HCT116 (cell line): ENCODE measurements at regions not wholly inside any gene's neighbourhood (a gene's known extent, or its start where the extent isn't known, plus 50 kb on each side); places are given as distances from the start of the nearest gene placed in this dataset.

Experiments used
- ATAC-seq: fragments of 200-7000 bp; cut with Tn5 transposase; 2 replicates; pipeline ENCODE4 v1.9.1; 2020; ENCODE audit warnings: mild to moderate bottlenecking, moderate library complexity
- BruUV-seq: library from RNA; stranded (reverse); fragments of 400-500 nt; replicated peaks from 2 replicates; lab custom pipeline; 2021; lab: Mats Ljungman, UMichigan
- CTCF ChIA-PET: fragments of 300-600 bp; sonication (Branson Sonifier 250); formaldehyde crosslinking; loops from one replicate; lab custom pipeline; 2021; ENCODE audit warnings: antibody characterized with exemption; lab: Charles Lee
- POLR2A ChIA-PET: fragments of 300-600, 350-600 bp; sonication (Branson Sonifier 250); formaldehyde crosslinking; loops from one replicate; lab custom pipeline; 2021; ENCODE audit warnings: antibody characterized with exemption; lab: Charles Lee
- RAD21 ChIA-PET, 2 experiments: fragments of 300-600 bp; sonication (Branson Sonifier 250); formaldehyde crosslinking; loops; one replicate each; lab custom pipeline; 2023; ENCODE audit warnings: low total read pairs in 2 of 2; ENCODE audit not compliant: uncharacterized antibody in 2 of 2, unreplicated experiment in 2 of 2, low non-redundant PET in 1 of 2; lab: Charles Lee
- DNase-seq: peaks from one replicate; pipeline ENCODE4 v3.0.0-alpha.2; 2010; ENCODE audit warnings: low read depth, low spot score
- H2AFZ ChIP-seq: fragments of 200-600 bp; shearing (Covaris generic), sonication (generic); 2 replicates; pipeline ENCODE4 v1.6.1; 2017; ENCODE audit warnings: low read depth, mixed run types, mixed read lengths, antibody characterized with exemption, low read length; ENCODE audit not compliant: poor library complexity, severe bottlenecking
- H3K27ac ChIP-seq: 2 replicates; pipeline ENCODE4 v1.5.1; 2012; ENCODE audit warnings: low read depth, low read length
- H3K27me3 ChIP-seq: fragments of 200-600 bp; sonication (generic); 2 replicates; pipeline ENCODE4 v1.6.1; 2016; ENCODE audit warnings: mixed run types, low read length, mixed read lengths; ENCODE audit not compliant: insufficient read depth
- H3K36me3 ChIP-seq, 2 experiments: fragments of 200-500 bp in 1 of 2; fragments of 200-600 bp in 1 of 2; sonication (Bioruptor generic) in 1 of 2; sonication (generic) in 1 of 2; 2 replicates each; pipeline versions ENCODE4 v1.5.1 to v1.6.1; 2014 to 2016; ENCODE audit warnings: low read length in 2 of 2, inconsistent platforms in 1 of 2, mixed read lengths in 1 of 2, mixed run types in 1 of 2; ENCODE audit not compliant: insufficient read depth in 2 of 2, control insufficient read depth in 1 of 2
- H3K4me1 ChIP-seq, 2 experiments: fragments of 200-600 bp in 1 of 2; sonication (generic) in 1 of 2; 2 replicates each; pipeline versions ENCODE4 v1.5.1 to v1.6.1; 2012 to 2017; ENCODE audit warnings: low read length in 2 of 2, inconsistent platforms in 1 of 2, mild to moderate bottlenecking in 1 of 2, mixed read lengths in 1 of 2, mixed run types in 1 of 2, moderate library complexity in 1 of 2; ENCODE audit not compliant: insufficient read depth in 2 of 2, control insufficient read depth in 1 of 2
- H3K4me2 ChIP-seq: fragments of 200-600 bp; sonication (generic); 2 replicates; pipeline ENCODE4 v1.6.1; 2017; ENCODE audit warnings: mixed run types, low read length, mixed read lengths
- H3K4me3 ChIP-seq, 2 experiments: fragments of 200-600 bp in 1 of 2; sonication (generic) in 1 of 2; replicated peaks in 1 of 2; 2 replicates each; pipeline ENCODE4 v1.5.1; 2011 to 2016; ENCODE audit warnings: low read length in 2 of 2, control low read depth in 1 of 2, low read depth in 1 of 2, mild to moderate bottlenecking in 1 of 2, mixed read lengths in 1 of 2, mixed run types in 1 of 2
- H3K79me2 ChIP-seq: fragments of 200-600 bp; sonication (generic); 2 replicates; pipeline ENCODE4 v1.6.1; 2017; ENCODE audit warnings: mild to moderate bottlenecking, mixed run types, low read length, moderate library complexity, mixed read lengths; ENCODE audit not compliant: insufficient read depth
- H3K9ac ChIP-seq: fragments of 200-600 bp; sonication (generic); 2 replicates; pipeline ENCODE4 v1.6.1; 2016; ENCODE audit warnings: low read length, mixed read lengths
- H3K9me2 ChIP-seq: fragments of 200-600 bp; sonication (generic), shearing (Covaris generic); 2 replicates; pipeline ENCODE4 v1.6.1; 2017; ENCODE audit warnings: mixed run types, mild to moderate bottlenecking, moderate library complexity; ENCODE audit not compliant: insufficient read depth
- H3K9me3 ChIP-seq, 2 experiments: fragments of 200-500 bp in 1 of 2; fragments of 200-600 bp in 1 of 2; sonication (Bioruptor generic) in 1 of 2; sonication (generic) in 1 of 2; 2 replicates each; pipeline ENCODE4 v1.6.1; 2014 to 2017; ENCODE audit warnings: low read length in 2 of 2, mixed read lengths in 2 of 2, inconsistent platforms in 1 of 2, low read depth in 1 of 2, mild to moderate bottlenecking in 1 of 2, mixed run types in 1 of 2, moderate library complexity in 1 of 2; ENCODE audit not compliant: control insufficient read depth in 1 of 2, insufficient read depth in 1 of 2
- H4K20me1 ChIP-seq: fragments of 200-600 bp; sonication (generic), shearing (Covaris generic); 2 replicates; pipeline ENCODE4 v1.6.1; 2017; ENCODE audit warnings: mixed run types, mild to moderate bottlenecking, moderate library complexity; ENCODE audit not compliant: insufficient read depth
- ATF3 ChIP-seq: IDR thresholded peaks from 2 replicates; pipeline ENCODE4 v1.6.1; 2012
- CBX3 ChIP-seq: IDR thresholded peaks from 2 replicates; pipeline ENCODE4 v1.6.1; 2012; ENCODE audit warnings: low read depth
- CEBPB ChIP-seq: IDR thresholded peaks from 2 replicates; pipeline ENCODE4 v1.6.1; 2012; ENCODE audit warnings: low read depth
- CTCF ChIP-seq, 3 experiments: fragments of 200-600 bp in 1 of 3; sonication (generic) in 1 of 3; IDR thresholded peaks in 2 of 3; conservative IDR thresholded peaks in 1 of 3; 2 replicates each; pipeline ENCODE4 v1.5.1; 2012 to 2017; ENCODE audit warnings: low read depth in 2 of 3, low read length in 2 of 3, antibody characterized with exemption in 1 of 3, borderline replicate concordance in 1 of 3, control low read depth in 1 of 3, mild to moderate bottlenecking in 1 of 3, mixed read lengths in 1 of 3, mixed run types in 1 of 3, moderate library complexity in 1 of 3; ENCODE audit not compliant: insufficient read depth in 1 of 3
- EGR1 ChIP-seq: IDR thresholded peaks from 2 replicates; pipeline ENCODE4 v1.6.1; 2012; ENCODE audit warnings: low read depth
- ELF1 ChIP-seq: IDR thresholded peaks from 2 replicates; pipeline ENCODE4 v1.6.1; 2012; ENCODE audit warnings: low read depth, borderline replicate concordance
- EZH2 ChIP-seq: fragments of 200-600 bp; sonication (generic); IDR thresholded peaks from 2 replicates; pipeline ENCODE4 v1.6.1; 2017; ENCODE audit warnings: antibody characterized with exemption, mixed run types
- EZH2phosphoT487 ChIP-seq: fragments of 200-600 bp; IDR thresholded peaks from 2 replicates; pipeline ENCODE4 v1.6.1; 2018; ENCODE audit warnings: antibody characterized with exemption, borderline replicate concordance
- FOSL1 ChIP-seq: IDR thresholded peaks from 2 replicates; pipeline ENCODE4 v1.6.1; 2012; ENCODE audit warnings: low read depth
- JUND ChIP-seq: IDR thresholded peaks from 2 replicates; pipeline ENCODE4 v1.6.1; 2012
- MAX ChIP-seq: IDR thresholded peaks from 2 replicates; pipeline ENCODE4 v1.6.1; 2012
- POLR2A ChIP-seq: IDR thresholded peaks from 2 replicates; pipeline ENCODE4 v1.7.0; 2011; ENCODE audit warnings: borderline replicate concordance; ENCODE audit not compliant: insufficient read depth, insufficient read length; ENCODE audit errors: extremely low read depth
- POLR2AphosphoS5 ChIP-seq: IDR thresholded peaks from 2 replicates; pipeline ENCODE4 v1.6.1; 2011; ENCODE audit warnings: mild to moderate bottlenecking, low read depth, low read length, moderate library complexity
- RAD21 ChIP-seq: IDR thresholded peaks from 2 replicates; pipeline ENCODE4 v1.6.1; 2012; ENCODE audit warnings: low read depth, mild to moderate bottlenecking
- SP1 ChIP-seq: IDR thresholded peaks from 2 replicates; pipeline ENCODE4 v1.6.1; 2012; ENCODE audit warnings: low read depth
- SRF ChIP-seq: IDR thresholded peaks from 2 replicates; pipeline ENCODE4 v1.6.1; 2012; ENCODE audit warnings: low read depth
- TCF7L2 ChIP-seq: IDR thresholded peaks from 2 replicates; pipeline ENCODE4 v1.7.0; 2011; ENCODE audit warnings: borderline replicate concordance, inconsistent platforms; ENCODE audit not compliant: insufficient read depth, insufficient read length; ENCODE audit errors: extremely low read depth
- YY1 ChIP-seq: IDR thresholded peaks from 2 replicates; pipeline ENCODE4 v1.6.1; 2011; ENCODE audit warnings: low read length, low read depth, moderate library complexity, mild to moderate bottlenecking; ENCODE audit not compliant: insufficient replicate concordance; ENCODE audit errors: extremely low read depth
- ZFX ChIP-seq: fragments of 450-650 bp; IDR thresholded peaks from 2 replicates; pipeline ENCODE4 v1.6.1; 2017
- ZNF274 ChIP-seq: fragments of 200-500 bp; sonication (Bioruptor generic); IDR thresholded peaks from 2 replicates; pipeline ENCODE4 v1.6.1; 2014; ENCODE audit warnings: mild to moderate bottlenecking, low read depth, low read length, inconsistent platforms
- intact Hi-C: fragments of 100-400 bp; cut with micrococcal nuclease; formaldehyde crosslinking; loops from 2 replicates; pipeline ENCODE4 v1.10.0; 2022

- no peaks in the 10 kb centered on the region for H3K4me1 ChIP-seq
- no peaks in the 10 kb centered on the region for H3K79me2 ChIP-seq
- H2AFZ ChIP-seq = no peak overlapping the region
- TF ChIP-seq TCF7L2 = no peak
- no peak for TF ChIP-seq EGR1
- no peak for TF ChIP-seq CEBPB
- no peak for TF ChIP-seq POLR2A
- TF ChIP-seq SRF = no peak
- no peak for TF ChIP-seq FOSL1
- no peak for TF ChIP-seq EZH2
- TF ChIP-seq CBX3 = no peak
- no peak for TF ChIP-seq ELF1
- TF ChIP-seq ATF3 = no peak
- TF ChIP-seq POLR2AphosphoS5 = no peak
- no peak for TF ChIP-seq EZH2phosphoT487
- no peak for TF ChIP-seq JUND
- no peak for TF ChIP-seq SP1
- no peaks in the 10 kb centered on the region for H4K20me1 ChIP-seq
- no TSS peak for BruUV-seq
- POLR2A ChIA-PET = no interaction called here
- RAD21 ChIA-PET = no interaction called here
- H3K9me3 ChIP-seq = no peaks in the 10 kb centered on the region
- no peak overlapping the region for H3K4me2 ChIP-seq
- H3K9ac ChIP-seq = no peak overlapping the region
- no peak overlapping the region for H3K4me3 ChIP-seq
- no peaks in the 10 kb centered on the region for H3K36me3 ChIP-seq
- H3K27me3 ChIP-seq = no peaks in the 10 kb centered on the region
- ATAC-seq (no peak), DNase-seq (no peak)
- no peak overlapping the region for H3K27ac ChIP-seq
- H3K9me2 ChIP-seq = no peaks in the 10 kb centered on the region
- intact Hi-C loops = no loop called here
- CTCF ChIA-PET = no interaction called here
Measured at GRCh38 chr1:4001461-4001860, 101.4 kb upstream of the C1orf174 start.

- H3K4me3 ChIP-seq = no peak overlapping the region
- H3K27ac ChIP-seq = no peak overlapping the region
- H3K9ac ChIP-seq = no peak overlapping the region
- no peak overlapping the region for H2AFZ ChIP-seq
- H3K9me2 ChIP-seq = no peaks in the 10 kb centered on the region
- no peaks in the 10 kb centered on the region for H3K79me2 ChIP-seq
- DNase-seq = no peak
- ATAC-seq = no peak
- H3K36me3 ChIP-seq = no peaks in the 10 kb centered on the region
- no peaks in the 10 kb centered on the region for H4K20me1 ChIP-seq
- TF ChIP-seq JUND (no peak), CTCF (IDR thresholded peaks at IDR 0.05 in 2 of 3, conservative IDR thresholded peaks at IDR 0.05 in 1 of 3; ENCODE audit: borderline replicate concordance in 1 of 3, insufficient read depth in 1 of 3, low read depth in 2 of 3, low read length in 2 of 3) (no peak), ZNF274 (no peak), EZH2 (no peak), ZFX (no peak), POLR2A (no peak), SP1 (no peak), RAD21 (no peak), MAX (no peak), EZH2phosphoT487 (no peak), TCF7L2 (no peak), SRF (no peak), YY1 (no peak), ATF3 (no peak), EGR1 (no peak), POLR2AphosphoS5 (no peak), FOSL1 (no peak), ELF1 (no peak)
- CTCF ChIA-PET = no interaction called here
- BruUV-seq = no TSS peak
- H3K9me3 ChIP-seq = no peaks in the 10 kb centered on the region
- POLR2A ChIA-PET = no interaction called here
- intact Hi-C loops = no loop called here
- RAD21 ChIA-PET = no interaction called here
- H3K4me2 ChIP-seq = no peak overlapping the region
- H3K4me1 ChIP-seq = no peaks in the 10 kb centered on the region
- H3K27me3 ChIP-seq = no peaks in the 10 kb centered on the region
Measured at GRCh38 chr1:4002061-4002521, 102.0 kb upstream of the C1orf174 start.
